ENCODE measurements at regions not wholly inside any gene's neighbourhood (a gene's known extent, or its start where the extent isn't known, plus 50 kb on each side); places are given as distances from the start of the nearest gene placed in this dataset.

DNA sequence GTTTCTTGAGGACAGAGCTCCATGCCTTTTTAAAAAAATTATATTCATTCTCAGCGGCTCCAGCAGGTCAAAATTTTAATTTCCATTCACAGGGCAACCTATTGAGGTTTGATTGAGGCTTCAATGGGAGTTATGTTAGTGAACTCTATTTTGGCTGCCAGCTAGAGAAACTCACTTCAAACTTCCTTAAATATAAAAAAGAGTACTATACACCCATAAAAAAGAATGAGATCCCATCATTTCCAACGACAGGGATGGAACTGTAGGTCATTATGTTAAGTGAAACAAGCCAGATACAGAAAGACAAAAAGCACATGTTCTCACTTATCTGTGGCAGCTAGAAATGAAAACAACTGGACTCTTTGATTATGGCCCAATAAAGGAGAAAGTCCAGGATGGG is 176.8 kb upstream of the IL12B start:
- TF ChIP-seq SIN3A (IDR thresholded peaks at IDR 0.05; ENCODE audit: borderline replicate concordance, insufficient read depth, low read length) (no peak), POLR2AphosphoS5 (IDR thresholded peaks at IDR 0.05; ENCODE audit: low read depth, low read length) (no peak)
